ENCODE measurements at regions not wholly inside any gene's neighbourhood (a gene's known extent, or its start where the extent isn't known, plus 50 kb on each side); places are given as distances from the start of the nearest gene placed in this dataset.

- no peak for DNase-seq
These were observed 115.9 kb downstream of the OMA1 start for GRCh38 chr1:58430421-58431275.

GRCh38 chr1:58426918-58427317 lies 119.6 kb downstream of the OMA1 start:
- no peak for DNase-seq

- DNase-seq = no peak
These were observed 124.1 kb downstream of the OMA1 start for GRCh38 chr1:58422436-58422835.

- no peak for DNase-seq
These were observed 128.0 kb downstream of the OMA1 start for GRCh38 chr1:58418283-58419228.

- no peak for DNase-seq
These were observed 134.4 kb downstream of the OMA1 start for GRCh38 chr1:58412071-58412580.

- no peak for DNase-seq
These were observed 136.6 kb downstream of the OMA1 start for GRCh38 chr1:58409890-58410289.

GRCh38 chr1:58409336-58409735 lies 137.2 kb downstream of the OMA1 start:
- DNase-seq = no peak

- no peak for DNase-seq
These were observed 140.0 kb downstream of the OMA1 start for GRCh38 chr1:58406301-58407071.

GRCh38 chr1:58405660-58406059 lies 140.9 kb downstream of the OMA1 start:
- DNase-seq = no peak

GRCh38 chr1:58403894-58404293 lies 142.6 kb downstream of the OMA1 start:
- no peak for DNase-seq

- DNase-seq = no peak
These were observed 144.1 kb downstream of the OMA1 start for GRCh38 chr1:58402444-58402843.

- no peak for DNase-seq
These were observed 144.5 kb downstream of the OMA1 start for GRCh38 chr1:58401991-58402390.

- no peak for DNase-seq
These were observed 147.3 kb downstream of the OMA1 start for GRCh38 chr1:58399176-58399575.

- DNase-seq = no peak
These were observed 147.8 kb downstream of the OMA1 start for GRCh38 chr1:58398714-58399113.

- DNase-seq = no peak
These were observed 149.2 kb downstream of the OMA1 start for GRCh38 chr1:58397187-58397820.

- peak; percentile 23 for DNase-seq
These were observed 150.4 kb downstream of the OMA1 start for GRCh38 chr1:58396150-58396549.

- no peak for DNase-seq
These were observed 151.2 kb downstream of the OMA1 start for GRCh38 chr1:58395355-58395754.

- DNase-seq = no peak
These were observed 154.4 kb downstream of the OMA1 start for GRCh38 chr1:58392083-58392482.

GRCh38 chr1:58391514-58391913 lies 155.0 kb downstream of the OMA1 start:
- no peak for DNase-seq

- DNase-seq = no peak
These were observed 155.5 kb downstream of the OMA1 start for GRCh38 chr1:58391056-58391455.

- no peak for DNase-seq
These were observed 156.4 kb downstream of the OMA1 start for GRCh38 chr1:58390091-58390490.

- DNase-seq = no peak
These were observed 166.2 kb downstream of the OMA1 start for GRCh38 chr1:58380345-58380744.
